SU-DHL-6 (cell line): ENCODE measurements at regions not wholly inside any gene's neighbourhood (a gene's known extent, or its start where the extent isn't known, plus 50 kb on each side); places are given as distances from the start of the nearest gene placed in this dataset.

Source experiments
- EZH2phosphoT487 ChIP-seq: fragments of 200-600 bp; sonication (generic), shearing (Covaris generic); conservative IDR thresholded peaks from 2 replicates; pipeline ENCODE4 v1.6.1; 2018; ENCODE audit warnings: mild to moderate bottlenecking, antibody characterized with exemption, low read length, moderate library complexity, mixed read lengths
- TF ChIP-seq, protein P1 (sequence below): fragments of 200-600 bp; sonication (generic); IDR thresholded peaks from one replicate; pipeline ENCODE4 v1.5.1; 2017; ENCODE audit warnings: antibody characterized with exemption, mild to moderate bottlenecking, low read length, moderate library complexity; ENCODE audit not compliant: insufficient read depth, poor library complexity, severe bottlenecking

DNA sequence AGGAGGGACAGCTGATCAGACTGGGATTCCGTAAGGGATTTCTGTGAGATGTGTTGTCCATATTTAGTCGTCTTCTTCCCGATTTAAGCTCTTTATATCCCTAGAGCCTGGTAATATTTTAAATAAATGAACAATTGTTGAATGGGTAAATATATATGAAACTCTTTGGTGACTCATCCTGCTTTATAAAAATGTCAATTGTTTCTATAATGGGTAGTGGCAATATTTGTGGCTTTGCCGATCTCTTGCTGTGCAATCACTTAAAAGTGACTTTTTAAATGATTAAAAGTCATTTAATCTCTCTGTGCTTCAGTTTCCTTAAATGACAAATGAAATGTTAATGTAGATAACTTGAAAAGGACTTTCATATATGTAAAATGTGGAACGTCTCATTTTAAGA is 339.2 kb downstream of the RNF144A start:
- TF ChIP-seq, protein P1, sequence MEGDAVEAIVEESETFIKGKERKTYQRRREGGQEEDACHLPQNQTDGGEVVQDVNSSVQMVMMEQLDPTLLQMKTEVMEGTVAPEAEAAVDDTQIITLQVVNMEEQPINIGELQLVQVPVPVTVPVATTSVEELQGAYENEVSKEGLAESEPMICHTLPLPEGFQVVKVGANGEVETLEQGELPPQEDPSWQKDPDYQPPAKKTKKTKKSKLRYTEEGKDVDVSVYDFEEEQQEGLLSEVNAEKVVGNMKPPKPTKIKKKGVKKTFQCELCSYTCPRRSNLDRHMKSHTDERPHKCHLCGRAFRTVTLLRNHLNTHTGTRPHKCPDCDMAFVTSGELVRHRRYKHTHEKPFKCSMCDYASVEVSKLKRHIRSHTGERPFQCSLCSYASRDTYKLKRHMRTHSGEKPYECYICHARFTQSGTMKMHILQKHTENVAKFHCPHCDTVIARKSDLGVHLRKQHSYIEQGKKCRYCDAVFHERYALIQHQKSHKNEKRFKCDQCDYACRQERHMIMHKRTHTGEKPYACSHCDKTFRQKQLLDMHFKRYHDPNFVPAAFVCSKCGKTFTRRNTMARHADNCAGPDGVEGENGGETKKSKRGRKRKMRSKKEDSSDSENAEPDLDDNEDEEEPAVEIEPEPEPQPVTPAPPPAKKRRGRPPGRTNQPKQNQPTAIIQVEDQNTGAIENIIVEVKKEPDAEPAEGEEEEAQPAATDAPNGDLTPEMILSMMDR, result no peak
- no peak for TF ChIP-seq EZH2phosphoT487
